GM04504 (cell line): ENCODE measurements at regions not wholly inside any gene's neighbourhood (a gene's known extent, or its start where the extent isn't known, plus 50 kb on each side); places are given as distances from the start of the nearest gene placed in this dataset.
"Not testable (repeated sequence)": the region's sequence is repeated elsewhere in the genome, so short reads cannot be mapped to it uniquely, and the experiment has no call there.

Source experiments
- DNase-seq: peaks from one replicate; pipeline ENCODE4 v3.0.0-alpha.2; 2012; ENCODE audit warnings: low read depth

GRCh38 chr7:9505516-9505915 lies 1072.1 kb downstream of the NXPH1 start:
- DNase-seq, result no peak

DNA sequence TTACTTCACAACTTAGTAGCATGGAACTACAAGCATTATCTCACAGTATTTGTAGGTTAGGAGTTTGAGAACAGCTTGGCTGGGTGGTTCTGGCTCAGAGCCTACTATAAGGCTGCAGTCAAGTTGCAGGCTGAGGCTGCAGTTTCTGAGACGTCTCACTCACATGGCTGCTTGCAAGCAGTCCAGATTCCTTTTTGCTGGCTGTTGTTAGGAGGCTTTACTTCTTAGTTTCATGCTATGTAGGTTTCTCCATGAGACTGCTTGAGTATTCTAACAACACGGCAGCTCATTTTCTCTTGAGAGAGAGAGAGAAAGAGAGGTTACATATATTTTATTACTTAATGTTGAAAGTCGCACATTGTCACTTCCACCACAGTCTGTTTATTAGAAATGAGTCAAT lies 1073.9 kb downstream of the NXPH1 start:
- DNase-seq, result no peak

- DNase-seq, result no peak
Measured at GRCh38 chr7:9516662-9517061, 1083.3 kb downstream of the NXPH1 start.

DNA sequence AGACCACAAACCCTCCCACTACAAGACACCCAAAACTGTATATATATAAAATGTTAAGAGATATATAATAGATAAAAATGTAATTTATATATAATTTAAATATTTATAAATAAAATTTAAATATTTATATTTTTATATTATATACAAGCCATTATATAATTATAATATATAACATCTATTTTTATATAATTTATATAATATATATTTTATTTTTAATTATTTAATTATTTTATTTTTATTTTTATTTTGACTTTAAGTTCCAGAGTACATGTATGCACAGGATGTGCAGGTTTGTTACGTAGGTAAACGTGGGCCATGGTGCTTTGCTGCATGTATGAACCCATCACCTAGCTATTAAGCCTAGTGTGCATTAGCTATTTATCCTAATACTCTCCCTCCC lies 1090.2 kb downstream of the NXPH1 start:
- no peak for DNase-seq

GRCh38 chr7:9552431-9552830 lies 1119.0 kb downstream of the NXPH1 start:
- not testable (repeated sequence) for DNase-seq

DNA sequence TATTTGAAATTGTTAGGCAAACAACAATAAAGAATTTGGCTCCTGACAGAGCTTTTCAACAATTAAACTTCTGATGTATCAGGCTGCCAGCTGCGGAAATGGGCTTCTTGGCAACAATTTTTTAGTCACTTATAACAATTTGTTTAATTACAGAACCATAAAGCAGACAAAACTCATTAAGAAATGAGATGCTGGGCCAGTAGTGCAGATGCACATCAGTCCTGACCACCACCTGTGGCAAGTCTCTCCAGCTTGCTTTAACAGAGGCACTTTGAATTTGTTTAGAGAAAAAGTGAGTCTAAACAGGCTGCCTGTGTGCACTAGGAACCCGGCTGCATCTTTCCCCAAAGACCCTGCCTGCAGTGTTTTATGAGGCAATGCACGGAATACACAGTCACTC lies 1124.4 kb downstream of the NXPH1 start:
- no peak for DNase-seq

DNA sequence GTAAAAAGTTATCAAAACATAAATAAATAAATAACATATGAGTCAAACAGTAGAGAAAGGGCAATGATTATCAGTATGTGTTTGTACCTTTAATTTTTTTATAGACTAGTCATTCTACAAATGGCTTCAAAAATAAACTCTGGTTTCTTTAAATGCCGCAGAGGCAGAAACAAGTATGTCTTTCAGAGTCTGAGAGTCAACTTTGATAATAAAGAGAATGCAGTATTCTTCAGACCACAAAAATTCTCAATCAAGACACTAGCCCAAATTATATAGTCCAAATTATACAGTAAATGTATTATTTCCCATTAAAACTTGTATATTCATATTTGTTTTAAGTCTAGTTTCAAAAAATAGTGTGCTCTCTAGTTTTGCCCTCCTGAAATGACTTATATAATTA lies 1142.3 kb downstream of the NXPH1 start:
- no peak for DNase-seq

DNA sequence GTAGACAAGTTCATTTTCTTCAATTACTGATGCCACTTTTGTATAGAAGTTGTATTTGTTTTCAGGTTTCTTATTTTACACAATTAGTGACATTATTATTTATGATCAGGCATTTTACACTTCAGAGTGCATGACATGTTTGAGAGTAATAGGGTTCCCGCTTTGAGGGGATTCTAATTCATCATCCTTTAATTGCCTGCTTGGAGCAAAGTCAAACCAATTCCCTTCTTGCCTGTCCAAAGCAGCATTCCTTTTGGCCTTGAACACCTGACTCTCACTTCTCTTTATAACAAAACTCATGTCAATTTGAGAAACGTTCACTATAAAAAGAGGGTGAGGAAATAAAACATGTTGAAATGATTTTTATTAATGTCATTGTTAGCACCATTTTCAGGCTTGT lies 1149.4 kb downstream of the NXPH1 start:
- DNase-seq, result no peak

DNA sequence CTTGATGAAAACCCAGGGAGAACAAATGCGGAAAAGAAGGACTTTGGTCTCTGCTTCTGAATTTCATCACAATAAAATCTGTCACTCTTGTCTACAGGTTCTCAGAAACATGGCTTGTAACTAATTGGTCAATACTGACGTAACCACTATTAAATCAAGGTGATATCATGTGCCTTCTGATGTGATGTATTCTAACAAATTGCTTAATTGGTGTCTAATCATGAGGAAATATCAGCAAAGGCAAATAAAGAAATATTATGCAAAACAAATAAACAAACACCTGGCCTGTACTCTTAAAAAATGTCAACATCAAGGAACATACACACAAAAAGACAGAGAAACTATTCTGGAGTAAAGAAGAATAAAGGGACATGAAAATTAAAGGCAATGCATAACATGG lies 1165.0 kb downstream of the NXPH1 start:
- DNase-seq, result no peak

DNA sequence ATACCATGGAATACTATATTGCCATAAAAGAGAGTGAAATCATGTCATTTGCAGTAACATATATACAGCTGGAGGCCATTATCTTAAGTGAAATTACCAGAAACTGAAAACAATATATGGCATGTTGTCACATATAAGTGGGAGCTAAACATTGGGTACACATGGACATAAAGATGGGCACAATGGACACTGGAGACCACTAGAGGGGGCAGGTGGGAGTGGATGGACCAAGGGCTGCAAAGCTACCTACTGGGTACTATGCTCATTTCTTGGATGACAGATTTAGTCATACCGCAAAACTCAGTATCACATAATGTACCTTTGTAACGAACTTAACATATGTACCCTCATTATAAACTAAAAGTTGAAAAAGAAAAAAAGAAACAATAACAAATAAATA lies 1167.6 kb downstream of the NXPH1 start:
- DNase-seq, result no peak

DNA sequence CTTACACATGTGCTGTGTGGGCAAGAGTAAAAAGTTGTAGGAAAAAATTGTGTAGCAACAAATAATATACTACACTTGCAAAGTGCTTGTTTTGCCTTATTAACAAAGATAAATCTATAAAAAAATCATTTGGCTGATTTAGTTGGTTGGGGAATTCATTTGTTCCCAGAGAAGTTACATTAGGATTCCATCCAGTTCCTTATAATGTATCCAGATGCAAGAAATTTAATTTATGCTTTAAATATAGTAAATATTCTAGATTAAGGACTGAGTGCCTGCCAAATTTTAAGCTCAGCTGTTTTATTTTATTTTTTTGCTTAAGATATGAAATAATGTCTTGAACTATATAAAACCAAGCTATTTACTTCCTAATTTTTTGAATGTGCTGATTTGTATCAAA lies 1169.9 kb downstream of the NXPH1 start:
- no peak for DNase-seq

GRCh38 chr7:9608560-9608959 lies 1175.2 kb downstream of the NXPH1 start:
- no peak for DNase-seq

- DNase-seq, result not testable (repeated sequence)
Measured at GRCh38 chr7:9620899-9621298, 1187.5 kb downstream of the NXPH1 start.

DNA sequence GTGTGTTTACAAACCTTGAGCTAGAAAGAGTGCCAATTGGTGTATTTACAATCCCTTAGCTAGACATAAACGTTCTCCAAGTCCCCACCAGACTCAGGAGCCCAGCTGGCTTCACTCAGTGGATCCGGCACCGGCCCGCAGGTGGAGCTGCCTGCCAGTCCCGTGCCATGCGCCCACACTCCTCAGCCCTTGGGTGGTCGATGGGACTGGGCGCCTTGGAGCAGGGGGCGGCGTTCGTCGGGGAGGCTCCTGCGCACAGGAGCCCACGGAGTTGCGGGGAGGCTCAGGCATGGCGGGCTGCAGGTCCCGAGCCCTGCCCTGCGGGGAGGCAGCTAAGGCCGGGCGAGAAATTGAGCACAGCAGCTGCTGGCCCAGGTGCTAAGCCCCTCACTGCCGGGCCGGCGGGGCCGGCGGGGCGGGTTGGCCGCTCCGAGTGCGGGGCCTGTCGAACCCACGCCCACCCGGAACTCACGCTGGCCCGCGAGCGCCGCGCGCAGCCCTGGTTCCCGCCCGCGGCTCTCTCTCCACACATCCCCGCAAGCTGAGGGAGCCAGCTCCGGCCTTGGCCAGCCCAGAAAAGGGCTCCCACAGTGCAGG lies 1188.0 kb downstream of the NXPH1 start:
- not testable (repeated sequence) for DNase-seq

DNA sequence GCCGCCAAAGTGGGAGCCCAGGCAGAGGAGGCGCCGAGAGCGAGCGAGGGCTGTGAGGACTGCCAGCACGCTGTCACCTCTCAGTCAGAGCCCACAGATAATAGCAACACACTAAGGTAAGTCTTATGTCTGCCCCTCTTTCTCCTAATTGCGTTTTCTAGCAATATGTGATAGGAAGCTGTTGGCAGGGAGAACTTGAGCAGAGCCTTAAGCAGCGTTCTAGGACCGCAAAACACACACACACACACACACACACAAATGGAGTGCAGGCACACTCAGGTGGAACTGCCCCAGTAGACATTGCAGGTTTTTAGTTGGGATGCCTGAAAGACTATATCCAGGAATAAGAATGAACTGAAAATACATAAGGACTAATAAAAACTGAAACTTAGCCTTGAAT lies 1188.5 kb downstream of the NXPH1 start:
- DNase-seq, result no peak

GRCh38 chr7:9625953-9626352 lies 1192.5 kb downstream of the NXPH1 start:
- no peak for DNase-seq

GRCh38 chr7:9645756-9646155 lies 1212.3 kb downstream of the NXPH1 start:
- DNase-seq, result no peak

GRCh38 chr7:9657257-9657656 lies 1223.8 kb downstream of the NXPH1 start:
- no peak for DNase-seq

DNA sequence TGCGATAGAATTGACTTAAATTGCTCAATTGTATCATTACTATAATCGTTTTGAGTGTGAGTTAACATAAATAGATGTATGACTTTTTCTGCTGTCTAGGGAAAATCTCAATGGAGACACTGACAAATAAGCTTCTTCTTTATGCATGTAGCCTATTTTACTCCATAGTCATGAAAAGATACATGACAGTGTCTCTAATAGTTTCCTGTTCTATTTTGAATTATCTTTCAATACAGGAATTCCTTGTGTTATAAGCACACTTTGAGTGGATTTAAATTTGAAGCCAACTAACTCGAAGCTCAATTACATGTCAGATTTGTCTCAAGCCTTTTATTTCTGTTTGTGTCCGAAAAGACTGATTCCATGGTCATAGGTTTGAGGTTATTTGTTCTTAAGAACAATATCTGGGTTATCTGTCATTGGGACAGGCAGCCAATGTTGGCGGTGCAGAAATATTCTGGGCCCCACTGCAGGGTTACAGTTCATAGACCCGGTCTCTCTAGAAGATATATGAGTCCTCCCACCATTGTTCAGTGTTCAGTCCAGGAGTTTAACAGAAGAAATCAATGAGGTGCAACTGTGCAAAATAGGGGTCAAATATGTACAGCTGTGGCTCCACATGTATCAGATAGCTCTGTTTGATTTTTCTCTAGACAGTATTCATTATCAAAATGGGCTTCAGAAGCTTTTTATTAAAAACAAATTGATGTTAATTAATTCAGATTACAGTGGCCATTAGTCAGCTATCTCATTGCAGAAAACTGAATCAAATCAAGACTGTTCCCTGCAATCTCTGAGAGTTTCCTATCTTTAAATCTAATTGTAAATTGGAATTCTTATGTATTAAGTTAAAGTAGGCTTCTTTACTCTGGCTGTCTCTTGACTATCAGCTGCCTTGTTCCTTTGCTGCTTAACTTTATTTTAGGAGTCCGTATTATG lies 1238.8 kb downstream of the NXPH1 start:
- DNase-seq, result no peak

GRCh38 chr7:9680713-9681112 lies 1247.3 kb downstream of the NXPH1 start:
- no peak for DNase-seq

DNA sequence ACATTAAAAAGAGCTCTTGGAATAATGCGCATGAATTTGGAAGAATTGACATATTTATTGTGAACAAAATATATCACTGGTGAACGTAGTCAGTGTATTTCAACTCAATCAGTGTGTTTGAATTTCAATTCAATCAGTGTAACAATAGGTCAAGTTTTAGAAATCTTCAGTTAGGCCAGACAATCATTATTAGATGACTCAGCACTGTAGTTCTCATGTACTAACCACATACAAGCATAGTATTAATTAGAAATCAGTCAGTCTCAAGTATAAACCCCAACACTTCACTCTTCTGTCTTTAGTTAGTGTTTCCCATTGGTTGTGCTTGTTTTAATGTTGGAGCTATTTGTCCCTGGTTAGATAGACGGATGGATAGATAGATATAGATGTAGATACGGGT lies 1247.9 kb downstream of the NXPH1 start:
- DNase-seq, result no peak

DNA sequence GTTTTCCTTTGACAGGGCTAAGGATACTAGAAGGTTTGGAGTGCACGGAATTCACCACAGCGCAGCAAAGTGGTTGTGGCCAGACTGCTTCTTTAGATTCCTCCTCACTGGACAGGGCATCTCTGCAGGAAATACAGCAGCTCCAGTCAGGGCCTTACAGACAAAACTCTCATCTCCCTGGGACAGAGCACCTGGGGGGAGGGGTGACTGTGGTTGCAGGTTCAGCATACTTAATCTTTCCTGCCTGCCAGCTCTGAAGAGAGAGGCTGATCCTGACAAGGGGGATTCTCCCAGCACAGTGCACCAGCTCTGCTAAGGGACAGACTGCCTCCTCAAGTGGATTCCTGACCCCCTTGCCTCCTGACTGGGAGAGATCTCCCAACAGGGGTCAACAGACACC lies 1257.9 kb downstream of the NXPH1 start:
- no peak for DNase-seq

- no peak for DNase-seq
Measured at GRCh38 chr7:9698375-9698774, 1265.0 kb downstream of the NXPH1 start.

DNA sequence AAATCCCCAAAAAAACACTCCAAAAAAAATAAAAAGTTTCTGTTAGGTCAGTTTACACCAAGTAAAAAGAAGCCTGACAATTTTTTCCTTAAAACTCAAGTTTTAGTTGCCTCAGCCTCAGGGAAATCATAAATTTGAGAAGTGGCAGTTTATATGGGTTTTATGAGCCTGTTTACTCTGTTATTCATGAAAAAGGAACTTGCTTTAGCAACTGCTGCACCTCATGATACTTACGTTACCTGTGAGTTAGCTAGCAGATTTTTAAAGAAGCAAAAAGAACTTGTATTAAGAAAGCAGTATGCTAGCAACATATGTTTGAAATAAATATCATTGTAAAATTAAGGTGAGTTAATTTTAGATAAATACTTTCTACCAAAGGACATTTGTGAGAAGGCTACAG lies 1264.5 kb upstream of the PHF14 start:
- no peak for DNase-seq
